ENCODE measurements at regions not wholly inside any gene's neighbourhood (a gene's known extent, or its start where the extent isn't known, plus 50 kb on each side); places are given as distances from the start of the nearest gene placed in this dataset.

GRCh38 chr1:73411479-73411878 is 786.5 kb downstream of the LRRIQ3 start:
- TF ChIP-seq ZNF274 (IDR thresholded peaks at IDR 0.05; ENCODE audit: low read depth, low read length): no peak
- TF ChIP-seq YY1 (IDR thresholded peaks at IDR 0.05; ENCODE audit: insufficient read depth, insufficient read length): no peak
- no peak for TF ChIP-seq SUZ12 (IDR thresholded peaks at IDR 0.05; ENCODE audit: extremely low read depth, insufficient read depth, insufficient read length)

Measured in NT2/D1 (cell line).